Fibroblast of gingiva (primary cell): ENCODE measurements at regions not wholly inside any gene's neighbourhood (a gene's known extent, or its start where the extent isn't known, plus 50 kb on each side); places are given as distances from the start of the nearest gene placed in this dataset.

Experiments used
- DNase-seq: peaks from one replicate; pipeline ENCODE4 v3.0.0-alpha.2; 2011; ENCODE audit warnings: low read depth

DNA sequence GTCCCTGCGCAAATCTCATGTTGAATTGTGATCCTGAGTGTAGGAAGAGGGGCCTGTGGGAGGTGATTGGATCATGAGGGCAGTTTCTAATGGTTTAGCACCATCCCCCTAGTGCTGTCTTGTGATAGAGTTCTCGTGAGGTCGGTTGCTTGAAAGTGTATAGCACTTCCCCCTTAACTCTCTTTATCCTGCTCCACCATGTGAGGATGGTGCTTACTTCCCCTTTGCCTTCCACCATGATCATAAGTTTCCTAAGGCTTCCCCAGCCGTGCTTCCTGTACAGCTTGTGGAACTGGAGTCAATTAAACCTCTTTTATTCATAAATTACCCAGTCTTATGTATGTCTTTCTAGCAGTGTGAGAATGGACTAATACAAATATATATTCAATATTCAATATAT lies 303.7 kb upstream of the SEL1L start:
- no peak for DNase-seq

DNA sequence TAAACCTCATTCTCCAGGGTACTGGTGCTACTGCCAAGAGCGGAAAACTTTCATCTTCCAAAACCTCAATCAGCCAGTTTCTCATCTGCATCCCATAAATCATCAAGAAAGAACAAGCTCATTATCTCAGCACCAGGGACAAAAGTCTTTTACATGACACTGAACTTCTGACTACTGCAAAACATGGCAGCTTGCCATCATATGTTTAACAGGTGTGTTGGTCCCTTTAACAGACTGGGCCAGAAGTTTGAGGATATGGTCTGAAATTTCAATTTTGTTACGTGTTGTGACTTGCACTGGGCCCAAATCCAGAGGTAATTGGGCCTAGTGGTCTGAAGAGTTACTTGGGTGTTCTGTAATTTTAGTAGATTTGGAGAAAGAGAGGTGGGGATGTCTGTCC lies 305.4 kb upstream of the SEL1L start:
- DNase-seq = no peak

DNA sequence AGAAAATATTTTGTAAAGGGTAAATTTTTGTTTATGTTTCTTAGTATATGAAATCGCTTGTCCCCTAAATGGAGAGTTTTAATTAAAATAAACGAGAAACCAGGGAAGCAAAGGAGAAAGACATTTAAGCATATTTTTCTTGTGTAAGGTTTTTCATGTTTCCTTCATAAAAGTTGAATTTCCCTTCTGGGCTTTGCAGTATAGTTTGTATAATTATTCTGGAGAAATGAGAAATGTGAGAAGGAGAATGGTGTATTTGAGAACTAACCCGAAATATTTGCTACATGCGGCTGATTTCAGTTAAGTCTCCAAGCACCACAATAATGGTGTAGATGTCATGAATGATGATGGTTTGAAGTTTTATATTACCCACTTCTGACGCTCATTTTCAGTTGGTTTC lies 307.7 kb upstream of the SEL1L start:
- DNase-seq = no peak

DNA sequence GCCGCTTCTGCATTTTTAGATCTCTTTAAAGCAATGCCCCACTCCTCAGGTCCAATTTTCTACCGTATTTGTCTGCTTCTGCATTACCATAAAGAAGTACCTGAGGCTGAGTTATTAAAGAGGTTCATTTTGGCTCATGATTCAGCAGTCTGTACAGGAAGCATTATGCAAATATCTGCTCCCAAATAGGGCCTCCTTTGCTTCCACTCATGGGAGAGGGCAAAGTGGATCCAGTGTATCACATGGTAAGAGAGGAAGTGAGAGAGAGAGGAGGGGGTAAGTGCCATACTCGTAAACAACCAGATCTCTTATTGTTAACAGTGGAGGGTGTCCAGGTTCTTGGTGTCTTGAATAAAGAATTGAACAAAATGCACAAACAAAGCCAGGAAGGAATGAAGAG lies 316.1 kb upstream of the SEL1L start:
- DNase-seq = no peak

DNA sequence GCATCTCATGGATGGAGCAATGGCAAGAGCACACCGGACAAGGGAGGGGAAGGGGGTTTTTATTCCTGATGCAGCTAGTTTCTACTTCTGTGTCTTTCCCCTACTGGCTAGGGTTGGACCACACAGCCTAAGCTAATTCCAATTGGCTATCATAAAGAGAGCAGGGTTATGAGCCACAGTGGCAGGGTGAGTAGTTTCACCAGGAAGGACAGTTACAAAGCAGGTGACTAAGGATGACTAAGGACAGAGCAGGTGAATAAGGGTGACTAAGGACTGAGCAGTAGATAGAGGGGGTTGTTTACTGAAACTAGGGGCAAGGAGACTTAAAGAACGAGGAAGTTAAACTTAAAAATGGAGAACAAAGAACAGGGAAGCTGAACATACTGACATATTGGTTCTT lies 321.4 kb upstream of the SEL1L start:
- no peak for DNase-seq

DNA sequence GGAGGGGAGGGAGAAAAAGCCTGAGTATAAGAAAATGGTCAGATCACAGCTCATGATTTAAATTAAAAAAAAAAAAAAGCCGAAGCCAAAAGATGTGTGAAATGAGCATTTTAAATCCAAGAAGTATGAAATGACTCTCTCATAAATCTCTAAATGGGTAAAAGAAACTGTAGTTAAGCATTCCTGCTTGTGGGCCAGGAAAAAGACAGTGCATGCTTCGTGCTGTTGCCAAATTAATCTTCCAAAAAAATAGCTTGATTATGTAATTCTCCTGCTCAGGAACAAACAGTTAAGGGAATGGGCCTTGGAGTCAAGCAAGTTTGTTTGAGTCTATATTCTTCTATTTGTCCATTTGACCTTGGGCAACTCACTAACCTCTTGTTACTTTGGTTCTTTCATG lies 325.4 kb upstream of the SEL1L start:
- DNase-seq = no peak

DNA sequence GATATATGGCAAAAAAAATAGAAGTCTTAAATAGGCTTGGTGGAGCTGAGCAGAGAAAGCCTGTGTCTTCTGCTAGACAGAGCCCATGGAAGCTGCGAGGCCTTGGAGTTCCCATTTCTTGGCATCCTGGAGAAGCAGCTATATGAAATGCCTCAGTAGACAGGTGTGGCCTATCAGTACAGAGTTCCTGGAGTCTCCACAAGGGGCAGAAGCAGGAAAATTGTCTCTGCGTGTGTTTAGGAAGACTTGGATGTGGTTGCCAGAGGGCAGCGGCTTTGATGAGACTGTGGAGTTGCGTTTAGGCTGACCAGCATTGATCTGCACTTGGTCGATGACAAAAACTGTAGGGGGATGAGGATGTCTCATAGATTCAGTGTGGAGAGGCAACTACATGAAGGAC lies 334.5 kb upstream of the SEL1L start:
- DNase-seq = no peak

DNA sequence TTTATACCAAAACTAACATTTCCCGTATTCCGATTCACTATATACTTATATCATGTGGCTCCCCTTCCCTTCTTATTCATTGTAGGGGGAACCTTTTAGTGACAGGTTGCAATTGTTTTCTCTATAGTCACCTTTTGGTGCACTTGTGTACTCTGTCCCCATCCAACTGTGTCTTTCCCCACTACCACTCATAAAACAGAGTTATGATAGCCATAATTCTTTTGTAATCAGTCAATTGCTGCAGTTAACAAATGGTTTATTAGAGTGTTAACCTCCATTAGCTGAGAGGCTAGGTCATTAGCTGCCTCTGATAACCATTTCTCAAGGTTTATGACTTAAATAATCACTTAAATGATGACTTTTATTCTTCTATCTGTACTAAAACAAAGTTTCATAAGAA lies 338.1 kb upstream of the SEL1L start:
- DNase-seq = no peak

DNA sequence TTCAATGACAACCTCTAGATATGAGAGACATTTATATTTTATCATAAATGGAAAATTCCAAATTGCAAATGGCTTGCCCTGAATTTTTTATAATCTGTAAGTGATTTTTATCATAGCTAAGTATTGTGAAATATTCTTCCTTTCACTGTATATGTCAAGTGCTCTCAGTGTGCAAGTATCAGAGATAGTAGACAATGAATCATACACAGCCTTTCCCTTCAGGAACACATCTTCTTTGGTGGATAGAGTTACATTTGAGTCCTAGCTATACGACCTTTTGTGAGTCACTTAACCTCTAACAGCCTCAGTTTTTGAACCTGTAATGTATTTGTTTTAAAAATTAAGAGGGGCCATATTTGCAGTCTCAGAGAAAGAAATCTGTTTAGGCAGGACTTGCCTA lies 350.7 kb upstream of the SEL1L start:
- DNase-seq = no peak

DNA sequence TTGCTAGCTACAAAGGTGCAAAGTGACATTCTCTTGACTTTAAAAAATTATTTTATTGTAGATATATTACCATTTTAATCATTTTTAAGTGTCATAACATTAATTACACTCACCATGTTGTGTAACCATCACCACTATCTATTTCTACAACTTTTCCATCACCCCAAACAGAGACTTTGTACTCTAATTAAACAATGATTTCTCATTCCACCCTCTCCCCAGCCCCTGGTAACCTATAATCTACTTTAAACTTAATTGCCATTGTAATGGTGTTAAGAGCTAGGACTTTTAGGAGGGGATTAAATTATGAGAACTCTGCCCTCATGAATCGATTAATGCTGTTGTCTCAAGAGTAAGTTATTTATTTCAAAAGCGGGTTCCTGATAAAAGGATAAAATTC lies 352.9 kb upstream of the SEL1L start:
- no peak for DNase-seq

DNA sequence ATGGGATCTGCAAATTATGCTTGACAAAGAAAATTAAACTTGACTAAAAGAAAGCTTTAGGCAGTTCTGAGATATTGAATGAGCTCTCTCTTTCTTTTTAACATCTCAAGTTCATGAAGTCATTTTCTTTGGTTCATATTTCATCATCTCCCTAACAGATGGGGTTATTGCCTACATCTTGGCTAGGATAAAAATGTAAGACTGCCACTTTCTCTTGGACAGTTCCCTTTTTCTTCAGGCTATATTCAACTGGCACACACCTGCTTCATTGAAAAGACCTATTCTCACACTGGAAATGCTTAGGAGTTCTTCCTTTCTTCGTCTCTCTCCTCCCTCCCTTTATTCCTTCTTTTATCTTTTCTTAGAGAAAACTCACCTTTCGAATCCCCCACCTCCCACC lies 355.9 kb upstream of the SEL1L start:
- DNase-seq = no peak

DNA sequence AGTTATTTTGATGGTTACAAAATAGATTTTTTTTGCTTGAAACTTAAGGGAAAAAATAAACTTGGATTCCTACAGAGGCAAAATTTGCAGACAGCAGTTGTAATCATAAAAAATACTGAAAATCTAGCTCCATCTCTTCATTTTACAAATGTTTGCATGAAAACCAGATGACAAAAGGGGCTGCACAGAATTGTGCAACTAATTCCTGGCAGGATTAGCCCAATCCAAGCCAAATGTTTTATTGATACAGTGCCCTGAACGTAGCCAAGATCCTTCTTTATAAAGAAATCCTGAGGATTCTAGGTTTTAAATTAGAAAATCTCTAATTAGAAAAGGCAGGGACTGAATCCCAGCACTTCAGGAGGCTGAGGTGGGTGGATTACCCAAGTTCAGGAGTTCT lies 356.4 kb upstream of the SEL1L start:
- no peak for DNase-seq

DNA sequence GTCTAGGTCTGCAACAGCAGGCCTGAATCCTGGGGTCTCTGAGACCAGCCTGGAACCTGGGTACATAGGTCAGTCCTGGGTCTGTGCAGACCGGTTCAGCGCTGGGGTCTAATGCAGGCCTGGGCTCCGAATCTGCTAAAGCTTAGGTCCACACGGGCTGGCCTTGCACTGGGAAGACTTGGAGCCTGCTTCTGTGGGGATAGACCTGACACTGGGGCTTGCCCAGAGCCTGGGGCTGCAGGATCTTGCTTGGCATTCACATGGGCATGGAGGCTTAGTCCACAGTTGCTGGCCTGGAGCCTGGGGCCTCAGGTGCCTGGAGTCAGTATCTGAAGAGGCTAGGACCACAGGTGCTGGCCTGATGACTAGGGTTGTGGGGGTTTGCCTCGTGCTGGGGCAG lies 369.8 kb upstream of the SEL1L start:
- DNase-seq = no peak

DNA sequence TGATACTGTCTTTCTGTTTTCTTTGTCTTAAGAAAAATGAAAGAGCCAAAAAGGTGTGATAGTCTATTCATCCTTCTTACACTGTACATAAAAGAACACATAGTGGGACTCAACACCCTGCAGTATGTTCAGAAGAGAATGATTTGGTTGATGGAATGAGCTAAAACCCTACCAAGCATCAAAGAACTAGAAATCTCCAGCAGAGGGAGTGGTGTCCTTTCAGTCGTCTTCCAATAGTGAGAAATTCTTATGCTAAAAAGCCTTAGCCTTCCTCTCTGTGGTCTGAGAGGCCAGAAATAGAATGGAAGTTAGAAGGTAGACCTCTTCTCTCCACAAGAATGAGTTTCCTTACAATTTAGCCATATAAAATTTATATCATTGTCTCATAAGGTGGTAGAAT lies 393.4 kb upstream of the SEL1L start:
- no peak for DNase-seq

DNA sequence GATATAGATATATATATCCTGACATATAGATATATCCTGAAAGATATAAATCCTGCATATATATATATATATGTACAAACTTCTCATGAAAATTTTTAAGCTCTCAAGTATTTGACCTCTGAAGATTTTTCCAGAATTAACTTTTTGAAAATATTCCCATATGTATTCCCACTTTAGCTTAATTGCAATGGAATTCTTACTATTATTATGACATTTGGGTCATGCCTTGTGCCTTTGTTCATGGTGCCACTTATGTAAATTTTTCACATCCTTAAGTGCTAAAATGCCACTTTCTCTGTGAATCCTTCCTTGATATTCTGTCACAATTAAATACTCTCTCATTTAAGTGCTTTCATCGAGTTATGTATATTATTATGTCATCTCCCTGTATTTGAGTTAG lies 398.2 kb upstream of the SEL1L start:
- no peak for DNase-seq

DNA sequence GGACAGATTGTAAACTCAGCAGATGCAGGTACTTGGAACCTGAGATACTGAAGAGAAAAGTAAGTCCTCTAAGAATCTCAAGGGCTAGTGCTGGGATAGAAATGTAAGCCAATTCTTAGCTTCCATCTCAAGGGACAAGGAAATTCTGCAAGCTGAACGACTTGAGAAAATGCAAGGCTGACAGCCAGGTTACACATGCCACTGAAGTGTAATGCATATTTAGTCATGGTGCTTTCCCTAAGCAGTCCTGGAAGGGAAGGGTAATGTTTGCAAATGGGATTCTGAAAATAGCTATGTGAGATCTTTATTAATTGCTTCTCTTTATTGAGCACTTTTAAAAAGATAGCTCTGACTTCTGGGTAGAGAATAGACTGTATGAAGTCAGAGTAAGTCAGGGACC lies 402.7 kb upstream of the SEL1L start:
- DNase-seq = no peak

DNA sequence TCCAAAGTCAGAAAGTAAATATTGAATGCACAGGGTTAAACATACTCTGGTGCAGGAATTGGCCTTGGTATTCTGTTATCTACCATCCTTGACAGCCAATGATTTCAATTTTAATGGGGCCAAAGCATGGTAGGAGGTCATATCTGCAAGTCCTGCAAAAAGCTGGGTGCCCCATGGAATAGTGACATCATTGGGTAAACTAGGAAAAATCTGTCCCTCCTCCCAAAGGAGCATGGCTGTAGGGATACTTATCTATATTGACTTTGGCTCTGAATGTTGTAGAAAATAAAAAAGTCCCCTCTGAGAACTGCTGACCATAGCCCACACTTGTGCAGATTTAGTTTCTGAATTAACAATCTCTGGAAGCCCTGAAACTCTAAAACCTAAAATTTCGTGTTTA lies 403.2 kb upstream of the SEL1L start:
- DNase-seq = no peak

DNA sequence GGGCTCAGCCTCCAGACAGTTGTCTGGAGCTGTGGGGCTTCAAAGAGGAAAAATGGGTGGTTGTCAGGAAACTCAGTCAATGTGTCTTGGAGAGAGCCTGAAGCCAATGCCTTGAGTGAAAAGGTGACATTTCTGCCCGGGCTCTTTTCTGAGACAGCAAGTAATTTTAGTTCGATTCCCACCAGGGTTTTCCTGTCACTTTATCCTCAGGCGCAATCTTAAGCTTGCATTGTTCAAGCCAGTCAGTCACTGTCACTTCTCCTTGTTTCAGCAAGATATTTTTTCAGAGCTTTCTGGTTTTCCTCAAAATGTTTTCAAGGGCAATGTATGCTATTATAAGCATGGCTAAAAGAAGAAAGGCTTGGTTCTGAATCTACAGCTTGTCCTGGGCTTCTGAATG lies 404.7 kb upstream of the SEL1L start:
- DNase-seq = no peak

DNA sequence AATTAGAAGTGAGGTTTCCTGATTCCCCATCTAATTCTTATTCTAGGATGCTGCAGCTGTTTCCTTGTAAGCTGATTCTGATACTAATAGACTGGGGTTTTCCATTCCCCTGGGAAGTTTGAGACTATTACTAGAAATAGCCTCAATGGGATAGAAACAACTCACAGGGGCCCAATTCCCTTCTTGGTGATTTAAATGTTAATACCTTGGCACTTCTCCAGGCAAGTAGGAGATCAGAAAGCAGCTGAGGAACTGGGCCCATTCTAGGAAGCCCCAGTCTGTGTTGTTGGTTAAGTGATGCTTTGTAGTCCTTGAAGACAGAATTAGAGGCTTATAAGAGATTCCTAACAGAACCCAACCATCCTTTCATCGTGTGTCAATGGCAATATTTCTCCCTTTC lies 407.0 kb upstream of the SEL1L start:
- no peak for DNase-seq

DNA sequence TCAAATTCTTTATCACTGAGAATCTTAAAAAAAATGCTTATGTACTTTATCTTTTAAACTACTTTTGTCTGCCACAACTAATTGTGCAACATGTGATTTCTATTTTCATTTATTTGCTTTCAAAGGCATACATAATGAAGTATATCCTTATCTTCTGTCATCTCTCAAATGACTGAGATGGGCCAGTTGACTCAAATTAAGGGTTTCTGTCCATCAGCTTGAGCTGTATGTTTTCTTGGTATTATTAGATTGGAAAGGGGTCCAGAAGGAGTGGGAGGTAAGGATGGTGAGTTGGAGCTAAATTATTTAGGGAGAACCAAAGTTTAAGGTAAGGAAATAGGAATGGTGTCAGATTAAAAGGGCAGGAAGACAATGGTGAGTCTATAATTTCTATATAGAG lies 408.4 kb upstream of the SEL1L start:
- DNase-seq = no peak

DNA sequence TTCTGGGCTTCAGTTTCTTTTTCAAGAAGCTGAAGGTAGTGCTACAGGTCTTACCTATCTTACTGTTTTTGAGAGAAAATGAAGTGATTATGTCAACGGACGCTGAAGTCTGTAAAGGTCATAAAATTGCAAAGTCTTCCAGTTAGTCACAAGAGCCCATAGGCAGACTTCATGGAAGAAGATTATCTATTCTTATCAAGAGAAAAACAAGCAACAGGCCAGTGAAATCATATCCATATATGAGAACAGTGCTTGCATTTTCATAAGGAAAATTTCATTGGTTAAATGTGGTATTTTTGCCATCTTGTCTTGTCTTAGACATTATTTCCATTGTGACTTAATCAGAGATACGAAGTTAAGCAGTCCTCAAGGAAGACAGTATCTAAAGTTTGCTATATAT lies 412.7 kb upstream of the SEL1L start:
- no peak for DNase-seq

DNA sequence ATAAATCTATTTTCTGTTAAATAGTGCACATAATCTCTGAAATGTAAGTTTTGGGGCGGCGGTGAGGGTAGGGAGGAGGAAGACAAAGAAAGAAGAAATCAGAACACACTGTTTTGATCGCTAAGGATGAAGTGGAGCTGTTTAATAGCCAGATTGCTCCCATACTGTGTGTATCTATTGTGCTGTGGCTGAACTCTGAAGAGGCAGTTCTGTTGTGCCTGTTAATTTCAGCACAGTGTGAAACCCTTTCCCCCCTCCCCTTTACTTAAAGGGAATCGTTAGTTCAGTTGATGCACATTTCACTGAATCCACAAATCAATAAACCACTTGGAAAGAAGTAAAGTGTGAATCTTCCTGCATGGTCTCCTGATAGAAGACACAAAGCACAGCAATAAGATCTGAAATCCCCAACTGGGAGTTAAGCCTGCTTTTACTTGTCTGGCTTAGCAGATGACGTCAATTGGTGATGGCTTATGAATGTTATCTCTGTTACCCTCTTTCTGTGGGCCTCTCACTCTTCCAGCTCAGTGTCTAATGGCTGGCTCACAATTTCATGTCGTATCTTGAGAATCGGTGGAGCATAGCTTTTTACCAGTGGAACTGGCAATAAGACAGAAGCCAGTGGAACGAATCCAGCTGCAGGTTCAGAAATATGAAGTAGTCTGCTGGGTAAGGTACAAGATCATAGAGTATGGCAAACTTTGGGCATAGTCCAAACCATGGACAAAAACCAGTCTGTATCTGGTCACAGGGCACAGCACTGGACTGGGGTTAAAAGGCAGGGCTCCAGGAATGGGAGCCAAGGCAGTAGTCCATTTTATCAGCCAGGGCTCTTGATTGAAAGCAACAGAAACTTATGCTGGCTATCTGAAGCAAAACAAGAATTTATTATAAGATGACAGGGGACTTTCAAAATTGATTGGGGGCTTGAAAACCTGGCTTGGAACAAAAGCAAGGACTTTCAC lies 413.5 kb upstream of the SEL1L start:
- no peak for DNase-seq

DNA sequence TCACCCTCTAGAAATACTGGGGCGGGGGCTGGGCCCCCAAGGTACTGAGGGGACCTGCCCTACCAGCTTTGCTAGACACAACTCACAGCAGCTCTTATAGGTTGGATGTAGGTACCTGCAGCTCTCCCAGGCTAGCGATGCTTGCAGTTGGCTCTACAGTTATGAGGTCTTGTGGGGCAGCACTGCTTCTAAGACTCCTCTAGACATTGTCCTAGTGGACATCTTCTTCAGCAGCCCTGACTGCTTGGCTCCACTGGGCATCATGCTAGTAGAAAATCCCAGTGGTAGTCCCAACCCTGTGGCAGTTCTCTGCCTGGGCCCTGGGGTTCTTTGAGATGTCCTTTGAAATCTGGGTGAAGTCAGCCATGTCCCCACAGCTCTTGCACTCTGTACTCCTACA lies 419.3 kb upstream of the SEL1L start:
- no peak for DNase-seq

DNA sequence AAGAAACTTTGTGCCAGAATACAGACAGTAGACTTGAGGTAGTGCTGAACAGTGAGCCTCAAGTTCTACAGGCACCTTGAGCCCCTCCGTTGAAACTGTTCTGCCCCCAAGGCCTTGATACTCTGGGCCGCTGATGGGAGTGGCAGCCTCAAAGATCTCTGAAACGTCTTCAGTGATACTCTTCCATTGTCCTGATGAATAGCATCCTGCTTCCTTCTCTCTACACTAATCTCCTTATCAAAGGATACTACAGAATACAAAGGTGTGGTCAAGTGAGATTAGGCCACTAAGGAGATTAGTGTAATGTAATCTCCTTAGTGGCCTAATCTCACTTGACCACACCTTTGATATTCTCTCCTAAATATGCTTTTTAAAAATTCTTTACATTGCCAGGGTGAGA lies 419.8 kb upstream of the SEL1L start:
- DNase-seq = no peak
